Sigmoid colon (tissue), 4 donors: ENCODE measurements at regions not wholly inside any gene's neighbourhood (a gene's known extent, or its start where the extent isn't known, plus 50 kb on each side); places are given as distances from the start of the nearest gene placed in this dataset.

Experiments
- EP300 ChIP-seq, 4 donors: sonication (generic); formaldehyde crosslinking; IDR thresholded peaks; one replicate each; pipeline ENCODE4 v1.6.1; 2017; ENCODE audit warnings: antibody characterized with exemption in 4 of 4
- TF ChIP-seq, protein P1 (sequence below), 4 experiments: fragments of 450-650 bp in 3 of 4; fragments of 200-600 bp in 1 of 4; IDR thresholded peaks; one replicate each; pipeline ENCODE4 v1.5.1; 2016 to 2019; ENCODE audit warnings: antibody characterized with exemption in 4 of 4, mild to moderate bottlenecking in 3 of 4, moderate library complexity in 2 of 4

DNA sequence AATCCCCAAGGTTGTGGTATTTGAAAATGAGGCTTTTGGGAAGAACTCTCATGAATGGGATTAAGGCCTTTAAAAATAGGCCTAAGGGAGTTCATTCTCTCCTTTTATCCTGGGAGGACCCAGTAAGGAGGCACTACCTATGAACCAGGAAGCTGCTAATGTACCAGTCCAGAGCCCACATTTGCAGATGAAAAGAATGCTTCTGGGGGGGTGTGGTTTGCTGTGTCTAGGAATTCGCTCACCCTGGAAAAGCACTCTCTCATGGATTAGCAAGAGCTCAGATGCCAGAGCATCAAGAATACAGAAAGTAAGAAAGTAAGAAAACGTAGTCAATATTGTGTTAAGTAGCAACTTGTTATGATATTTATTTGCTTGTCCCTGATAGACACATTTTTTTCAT is 785.7 kb upstream of the GYPC start:
- TF ChIP-seq, protein P1, sequence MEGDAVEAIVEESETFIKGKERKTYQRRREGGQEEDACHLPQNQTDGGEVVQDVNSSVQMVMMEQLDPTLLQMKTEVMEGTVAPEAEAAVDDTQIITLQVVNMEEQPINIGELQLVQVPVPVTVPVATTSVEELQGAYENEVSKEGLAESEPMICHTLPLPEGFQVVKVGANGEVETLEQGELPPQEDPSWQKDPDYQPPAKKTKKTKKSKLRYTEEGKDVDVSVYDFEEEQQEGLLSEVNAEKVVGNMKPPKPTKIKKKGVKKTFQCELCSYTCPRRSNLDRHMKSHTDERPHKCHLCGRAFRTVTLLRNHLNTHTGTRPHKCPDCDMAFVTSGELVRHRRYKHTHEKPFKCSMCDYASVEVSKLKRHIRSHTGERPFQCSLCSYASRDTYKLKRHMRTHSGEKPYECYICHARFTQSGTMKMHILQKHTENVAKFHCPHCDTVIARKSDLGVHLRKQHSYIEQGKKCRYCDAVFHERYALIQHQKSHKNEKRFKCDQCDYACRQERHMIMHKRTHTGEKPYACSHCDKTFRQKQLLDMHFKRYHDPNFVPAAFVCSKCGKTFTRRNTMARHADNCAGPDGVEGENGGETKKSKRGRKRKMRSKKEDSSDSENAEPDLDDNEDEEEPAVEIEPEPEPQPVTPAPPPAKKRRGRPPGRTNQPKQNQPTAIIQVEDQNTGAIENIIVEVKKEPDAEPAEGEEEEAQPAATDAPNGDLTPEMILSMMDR (IDR thresholded peaks at IDR 0.05): no peak
- TF ChIP-seq EP300 (IDR thresholded peaks at IDR 0.05): no peak
